HG02759 (cell line): ENCODE measurements at regions not wholly inside any gene's neighbourhood (a gene's known extent, or its start where the extent isn't known, plus 50 kb on each side); places are given as distances from the start of the nearest gene placed in this dataset.

ENCODE experiments used
- ATAC-seq: cut with Tn5 transposase; IDR thresholded peaks from one replicate; pipeline ENCODE4 v1.9.1; 2021; ENCODE audit warnings: mild to moderate bottlenecking, moderate library complexity; ENCODE audit not compliant: unreplicated experiment

- no peak for ATAC-seq
Measured at GRCh38 chr20:57837208-57838035, 127.6 kb upstream of the PMEPA1 start.

GRCh38 chr20:57835588-57836455 is 126.0 kb upstream of the PMEPA1 start:
- ATAC-seq: no peak

GRCh38 chr20:57835074-57835452 is 125.2 kb upstream of the PMEPA1 start:
- no peak for ATAC-seq

GRCh38 chr20:57834306-57835073 is 124.7 kb upstream of the PMEPA1 start:
- ATAC-seq: no peak

- ATAC-seq: no peak
Measured at GRCh38 chr20:57831993-57832585, 122.3 kb upstream of the PMEPA1 start.

GRCh38 chr20:57831326-57831992 is 121.6 kb upstream of the PMEPA1 start:
- no peak for ATAC-seq

- ATAC-seq: no peak
Measured at GRCh38 chr20:57830515-57830895, 120.7 kb upstream of the PMEPA1 start.

GRCh38 chr20:57829805-57830514 is 120.1 kb upstream of the PMEPA1 start:
- no peak for ATAC-seq

GRCh38 chr20:57829336-57829735 is 119.5 kb upstream of the PMEPA1 start:
- ATAC-seq: no peak

GRCh38 chr20:57828696-57829095 is 118.9 kb upstream of the PMEPA1 start:
- no peak for ATAC-seq

- ATAC-seq: no peak
Measured at GRCh38 chr20:57826666-57827287, 117.0 kb upstream of the PMEPA1 start.

GRCh38 chr20:57824909-57825308 is 115.1 kb upstream of the PMEPA1 start:
- no peak for ATAC-seq

- ATAC-seq: no peak
Measured at GRCh38 chr20:57821935-57822334, 112.1 kb upstream of the PMEPA1 start.

GRCh38 chr20:57819691-57820380 is 110.0 kb upstream of the PMEPA1 start:
- ATAC-seq: no peak

- no peak for ATAC-seq
Measured at GRCh38 chr20:57819291-57819690, 109.5 kb upstream of the PMEPA1 start.

GRCh38 chr20:57818418-57819181 is 108.8 kb upstream of the PMEPA1 start:
- no peak for ATAC-seq

- ATAC-seq: no peak
Measured at GRCh38 chr20:57815405-57815804, 105.6 kb upstream of the PMEPA1 start.

- ATAC-seq: no peak
Measured at GRCh38 chr20:57814529-57814928, 104.7 kb upstream of the PMEPA1 start.
